Osteocyte (in vitro differentiated cells): ENCODE measurements at regions not wholly inside any gene's neighbourhood (a gene's known extent, or its start where the extent isn't known, plus 50 kb on each side); places are given as distances from the start of the nearest gene placed in this dataset.
A peak's percentile ranks its signal among the peaks of the same experiment; 100 is the strongest.

Experiments used
- DNase-seq: peaks from one replicate; pipeline ENCODE4 v3.0.0; 2021; ENCODE audit warnings: mixed read lengths; ENCODE audit not compliant: unreplicated experiment; ENCODE audit errors: extremely low spot score
- H3K27ac Mint-ChIP-seq: one replicate; pipeline ENCODE4 v1.8.0; 2021; ENCODE audit warnings: mild to moderate bottlenecking, mixed read lengths; ENCODE audit not compliant: unreplicated experiment
- H3K27me3 Mint-ChIP-seq: one replicate; pipeline ENCODE4 v1.8.0; 2021; ENCODE audit warnings: mixed read lengths; ENCODE audit not compliant: unreplicated experiment
- H3K36me3 Mint-ChIP-seq: one replicate; pipeline ENCODE4 v1.8.0; 2021; ENCODE audit warnings: mixed read lengths; ENCODE audit not compliant: unreplicated experiment
- H3K4me1 Mint-ChIP-seq: one replicate; pipeline ENCODE4 v1.8.0; 2021; ENCODE audit warnings: mixed read lengths; ENCODE audit not compliant: unreplicated experiment
- H3K4me3 Mint-ChIP-seq: one replicate; pipeline ENCODE4 v1.8.0; 2021; ENCODE audit warnings: mild to moderate bottlenecking, moderate library complexity, mixed read lengths; ENCODE audit not compliant: unreplicated experiment
- H3K9me3 Mint-ChIP-seq: one replicate; pipeline ENCODE4 v1.8.0; 2021; ENCODE audit warnings: mixed read lengths; ENCODE audit not compliant: unreplicated experiment
- TF ChIP-seq, protein P1 (sequence below): fragments of 200-600 bp; sonication (generic); IDR thresholded peaks from 2 replicates; pipeline ENCODE4 v1.5.0; 2021; ENCODE audit warnings: antibody characterized with exemption, mild to moderate bottlenecking, moderate library complexity

DNA sequence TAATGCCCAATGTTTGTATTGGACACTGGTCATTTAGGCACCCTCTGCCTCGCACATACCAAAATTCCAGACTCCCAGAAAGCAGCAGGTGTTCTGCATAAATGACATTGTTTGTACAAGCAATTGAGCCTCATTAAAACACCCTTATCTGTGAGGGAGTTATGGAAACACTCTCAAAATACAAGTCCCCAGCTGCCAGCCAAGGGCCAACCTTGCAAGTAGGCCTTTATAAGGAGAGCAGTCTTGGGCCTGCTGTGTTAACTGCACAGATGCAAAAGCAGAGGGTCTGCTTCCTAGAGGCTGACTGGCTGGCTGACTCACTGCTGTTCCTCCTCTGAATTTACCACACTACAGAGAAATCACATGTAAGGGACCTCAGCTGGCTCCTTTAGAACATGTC, 150.4 kb upstream of the HMGN3 start:
- H3K4me3 Mint-ChIP-seq = no peak overlapping the region
- no peaks in the 10 kb centered on the region for H3K36me3 Mint-ChIP-seq
- peak overlapping the region; percentile 82 for H3K27ac Mint-ChIP-seq
- no peak for DNase-seq
- no peaks in the 10 kb centered on the region for H3K9me3 Mint-ChIP-seq
- no peaks in the 10 kb centered on the region for H3K27me3 Mint-ChIP-seq
- H3K4me1 Mint-ChIP-seq = peaks cover 40% of the 10 kb centered on the region
- TF ChIP-seq, protein P1, sequence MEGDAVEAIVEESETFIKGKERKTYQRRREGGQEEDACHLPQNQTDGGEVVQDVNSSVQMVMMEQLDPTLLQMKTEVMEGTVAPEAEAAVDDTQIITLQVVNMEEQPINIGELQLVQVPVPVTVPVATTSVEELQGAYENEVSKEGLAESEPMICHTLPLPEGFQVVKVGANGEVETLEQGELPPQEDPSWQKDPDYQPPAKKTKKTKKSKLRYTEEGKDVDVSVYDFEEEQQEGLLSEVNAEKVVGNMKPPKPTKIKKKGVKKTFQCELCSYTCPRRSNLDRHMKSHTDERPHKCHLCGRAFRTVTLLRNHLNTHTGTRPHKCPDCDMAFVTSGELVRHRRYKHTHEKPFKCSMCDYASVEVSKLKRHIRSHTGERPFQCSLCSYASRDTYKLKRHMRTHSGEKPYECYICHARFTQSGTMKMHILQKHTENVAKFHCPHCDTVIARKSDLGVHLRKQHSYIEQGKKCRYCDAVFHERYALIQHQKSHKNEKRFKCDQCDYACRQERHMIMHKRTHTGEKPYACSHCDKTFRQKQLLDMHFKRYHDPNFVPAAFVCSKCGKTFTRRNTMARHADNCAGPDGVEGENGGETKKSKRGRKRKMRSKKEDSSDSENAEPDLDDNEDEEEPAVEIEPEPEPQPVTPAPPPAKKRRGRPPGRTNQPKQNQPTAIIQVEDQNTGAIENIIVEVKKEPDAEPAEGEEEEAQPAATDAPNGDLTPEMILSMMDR = no peak

DNA sequence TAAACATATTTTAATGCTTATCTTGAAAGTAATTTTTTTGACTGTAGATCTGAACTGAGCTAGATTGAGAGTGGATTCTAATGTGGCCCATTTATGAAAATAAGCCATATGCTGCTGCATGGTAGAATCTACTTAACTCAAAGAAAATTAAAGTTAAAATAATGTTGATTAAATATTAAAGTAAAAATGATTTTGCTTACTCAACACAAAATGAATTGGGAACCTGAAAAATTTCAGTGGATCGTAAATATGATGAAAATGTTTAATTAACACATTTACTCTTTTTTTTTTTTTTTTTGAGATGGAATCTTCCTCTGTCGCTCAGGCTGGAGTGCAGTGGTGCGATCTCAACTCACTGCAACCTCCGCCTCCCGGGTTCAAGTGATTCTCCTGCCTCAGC, 144.5 kb upstream of the HMGN3 start:
- TF ChIP-seq, protein P1 = no peak
- no peak for DNase-seq
- Mint-ChIP-seq H3K36me3 (no peaks in the 10 kb centered on the region), H3K27ac (no peak overlapping the region), H3K4me3 (no peak overlapping the region), H3K9me3 (no peaks in the 10 kb centered on the region), H3K27me3 (peaks cover 9% of the 10 kb centered on the region), H3K4me1 (peaks cover 36% of the 10 kb centered on the region)

DNA sequence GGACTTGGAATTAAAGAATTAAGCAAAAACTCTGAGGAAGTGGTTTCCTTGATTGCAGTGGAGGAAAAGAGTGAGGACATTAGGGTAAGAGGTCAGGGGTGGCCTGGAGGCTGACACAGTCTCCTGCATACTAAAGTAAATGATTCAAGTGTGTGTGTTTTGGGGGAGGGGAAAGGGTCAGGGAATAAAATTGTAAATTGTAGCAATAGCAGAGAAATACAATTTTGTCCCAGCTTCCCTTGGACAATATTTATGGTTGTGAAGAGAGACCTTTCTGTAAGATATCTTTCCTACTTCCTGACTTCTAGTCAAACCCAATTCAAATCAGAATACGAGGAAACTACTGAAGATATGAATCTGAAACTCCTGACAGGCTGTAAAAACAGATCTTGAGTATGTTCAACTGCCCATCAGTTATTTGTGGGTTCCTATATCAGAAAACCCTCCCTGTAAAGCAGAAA, 143.4 kb upstream of the HMGN3 start:
- Mint-ChIP-seq H3K4me3 (peak overlapping the region; percentile 5), H3K27me3 (peaks cover 14% of the 10 kb centered on the region), H3K9me3 (no peaks in the 10 kb centered on the region), H3K27ac (peak overlapping the region; percentile 61), H3K36me3 (no peaks in the 10 kb centered on the region), H3K4me1 (peaks cover 36% of the 10 kb centered on the region)
- no peak for DNase-seq
- TF ChIP-seq, protein P1 = no peak

DNA sequence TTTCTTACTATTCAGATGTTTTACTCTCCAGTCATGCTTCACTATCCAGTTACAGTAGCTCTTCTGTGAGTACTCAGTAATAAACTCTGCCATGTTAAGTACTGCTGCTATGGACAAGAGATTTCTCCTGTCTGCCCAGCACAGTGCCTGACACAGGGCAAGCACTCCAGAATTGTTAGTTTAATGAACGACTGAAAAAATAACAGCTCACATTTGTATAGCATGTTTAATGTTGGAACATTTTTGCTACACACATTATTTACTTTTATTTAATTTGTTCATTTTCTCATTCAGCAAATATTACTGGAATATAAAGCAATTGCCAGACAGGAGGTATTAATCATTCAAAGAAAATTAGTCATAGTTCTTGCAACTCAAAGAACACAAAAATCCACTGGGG, 142.6 kb upstream of the HMGN3 start:
- Mint-ChIP-seq H3K9me3 (no peaks in the 10 kb centered on the region), H3K4me3 (no peak overlapping the region), H3K27me3 (peaks cover 19% of the 10 kb centered on the region), H3K4me1 (peaks cover 36% of the 10 kb centered on the region), H3K27ac (peak overlapping the region; percentile 44), H3K36me3 (no peaks in the 10 kb centered on the region)
- TF ChIP-seq, protein P1 = no peak
- no peak for DNase-seq

DNA sequence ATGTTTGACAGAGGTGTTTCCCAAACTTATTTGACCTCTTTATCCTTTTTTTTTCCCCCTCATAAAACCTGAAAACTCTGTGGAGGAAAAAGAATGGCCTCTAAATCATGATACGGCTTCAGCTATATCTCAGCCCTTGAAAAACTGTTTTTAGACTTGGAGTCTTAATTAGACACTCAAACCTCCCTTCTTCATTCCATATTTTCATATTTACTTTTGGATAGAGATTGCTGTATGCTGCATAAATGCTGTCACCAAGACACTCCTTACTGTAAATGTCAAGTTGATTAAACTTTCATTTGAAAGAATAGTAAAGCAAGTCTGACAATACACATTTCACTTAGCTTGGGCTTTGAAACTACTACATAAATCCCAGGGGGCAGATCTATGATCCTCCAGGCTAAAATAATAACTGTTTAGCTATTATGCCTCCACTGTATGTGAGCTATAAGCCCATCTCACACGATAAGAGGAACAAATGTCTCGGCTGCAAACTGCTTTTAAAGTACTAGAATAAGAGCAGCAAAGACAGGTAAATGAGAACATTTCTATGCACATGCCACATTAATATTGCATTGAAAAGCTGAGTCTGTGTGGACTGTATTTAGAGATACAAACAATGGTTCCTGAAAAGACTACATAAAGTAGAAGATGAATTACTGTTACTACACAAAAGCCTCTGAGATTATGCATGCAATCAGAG, 141.3 kb upstream of the HMGN3 start:
- H3K36me3 Mint-ChIP-seq = no peaks in the 10 kb centered on the region
- peaks cover 4% of the 10 kb centered on the region for H3K9me3 Mint-ChIP-seq
- H3K4me3 Mint-ChIP-seq = no peak overlapping the region
- DNase-seq = no peak
- peaks cover 24% of the 10 kb centered on the region for H3K27me3 Mint-ChIP-seq
- TF ChIP-seq, protein P1 = no peak
- no peak overlapping the region for H3K27ac Mint-ChIP-seq
- peaks cover 36% of the 10 kb centered on the region for H3K4me1 Mint-ChIP-seq
